ENCODE measurements at regions not wholly inside any gene's neighbourhood (a gene's known extent, or its start where the extent isn't known, plus 50 kb on each side); places are given as distances from the start of the nearest gene placed in this dataset.
"Not testable (repeated sequence)": the region's sequence is repeated elsewhere in the genome, so short reads cannot be mapped to it uniquely, and the experiment has no call there.

- no peak for DNase-seq
Measured at GRCh38 chr12:24664161-24664880, 284.6 kb downstream of the BCAT1 start.

- no peak for DNase-seq
Measured at GRCh38 chr12:24661657-24662096, 287.2 kb downstream of the BCAT1 start.

DNA sequence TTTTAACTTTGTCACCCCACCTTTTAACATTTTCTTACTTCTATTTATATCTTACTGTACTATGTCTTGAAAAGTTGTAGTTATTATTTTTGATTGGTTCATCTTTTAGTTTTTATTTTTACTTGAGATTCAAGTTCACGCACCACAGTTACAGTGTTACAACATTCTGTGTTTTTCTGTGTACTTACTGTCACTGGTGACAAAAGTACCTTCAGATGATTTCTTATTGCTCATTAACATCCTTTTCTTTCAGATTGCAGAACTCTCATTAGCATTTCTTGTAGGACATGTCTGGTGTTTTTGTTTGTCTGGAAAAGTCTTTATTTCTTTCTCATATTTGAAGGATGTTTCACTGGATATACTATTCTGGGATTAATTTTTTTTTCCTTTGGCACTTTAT lies 289.9 kb downstream of the BCAT1 start:
- DNase-seq = no peak

- DNase-seq = not testable (repeated sequence)
Measured at GRCh38 chr12:24654344-24654743, 294.6 kb downstream of the BCAT1 start.

DNA sequence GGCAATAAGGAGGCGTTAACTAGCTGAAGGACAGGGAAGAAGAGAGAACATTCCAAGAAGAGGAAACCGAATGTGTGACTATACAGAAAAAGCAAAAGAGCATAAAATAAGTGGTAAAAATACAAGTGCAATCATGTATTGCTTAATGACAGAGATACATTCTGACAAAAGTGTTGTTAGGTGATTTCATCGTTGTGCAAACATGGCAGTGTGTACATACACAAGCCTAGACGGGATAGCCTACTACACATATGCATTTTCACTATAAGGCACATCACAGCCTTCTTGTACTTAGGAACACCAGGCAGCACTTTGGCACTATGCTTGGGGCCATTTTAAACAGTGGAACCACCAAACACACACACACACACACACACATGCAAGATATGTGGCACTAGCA lies 299.3 kb downstream of the BCAT1 start:
- no peak for DNase-seq

DNA sequence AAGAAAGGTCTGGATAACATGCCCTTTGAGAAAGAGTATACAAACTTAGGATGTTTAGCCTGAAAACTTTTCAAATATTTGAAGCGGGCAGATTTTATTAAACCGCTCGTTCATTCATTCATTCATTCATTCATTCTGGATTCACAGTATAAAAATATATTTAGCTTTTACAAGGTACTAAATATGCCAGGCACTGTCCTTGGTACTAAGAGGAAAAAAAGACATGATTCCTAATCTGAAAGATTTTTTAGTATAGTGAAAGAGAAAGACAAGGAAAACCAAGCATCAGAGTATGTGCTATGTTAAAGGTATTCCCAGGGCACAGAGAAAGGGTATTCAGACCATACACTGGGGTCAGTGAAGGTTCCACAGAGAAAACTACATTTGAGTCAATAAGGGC lies 299.7 kb downstream of the BCAT1 start:
- no peak for DNase-seq

GRCh38 chr12:24645254-24645653 lies 303.6 kb downstream of the BCAT1 start:
- DNase-seq = no peak

DNA sequence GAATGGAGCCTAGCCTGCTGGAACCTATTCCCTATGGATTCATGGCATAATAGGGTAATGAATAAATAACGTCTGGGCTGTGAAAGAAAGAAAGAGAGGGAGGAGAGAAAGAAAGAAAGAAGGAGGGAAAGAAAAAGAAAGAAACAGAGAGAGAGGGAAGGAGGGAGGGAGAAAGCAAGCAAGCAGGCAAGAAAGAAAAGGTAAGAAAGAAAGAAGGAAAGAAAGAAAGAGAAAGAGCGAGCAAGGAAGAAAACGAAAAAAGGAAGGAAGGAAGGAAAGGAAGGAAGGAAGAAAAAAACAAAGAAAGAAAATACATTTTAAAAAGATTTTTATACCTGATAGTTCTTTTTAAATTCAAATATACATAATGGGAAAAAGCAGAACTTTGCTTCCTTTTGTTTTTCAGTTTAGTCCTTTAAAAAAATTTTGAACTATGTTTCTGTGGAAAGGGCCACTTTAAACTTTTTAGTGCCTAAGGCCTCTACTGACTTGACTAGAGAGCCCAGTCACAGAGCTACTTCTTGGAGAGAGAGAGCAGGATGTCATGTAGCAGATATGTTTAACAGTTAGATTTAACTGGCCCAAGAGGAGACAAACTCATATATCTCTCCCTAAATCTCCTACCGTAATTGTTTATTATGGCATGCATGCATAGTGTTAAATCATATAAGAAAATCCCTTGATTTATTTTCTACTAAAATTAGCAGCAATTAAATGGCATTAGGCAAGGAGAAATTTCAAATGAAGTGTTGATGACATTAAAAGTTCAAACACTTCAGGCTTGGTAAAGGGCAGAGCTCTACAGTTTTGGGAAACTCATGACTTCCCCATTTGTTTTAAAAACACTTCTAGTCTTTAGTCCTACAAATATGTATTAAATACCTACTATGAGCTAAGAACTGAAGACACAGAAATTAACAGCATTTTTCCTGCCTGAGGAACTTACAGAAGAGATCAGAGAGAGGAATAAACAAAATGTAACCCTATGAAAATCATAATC lies 305.5 kb downstream of the BCAT1 start:
- DNase-seq = no peak

- DNase-seq = no peak
Measured at GRCh38 chr12:24639641-24640040, 309.3 kb downstream of the BCAT1 start.

DNA sequence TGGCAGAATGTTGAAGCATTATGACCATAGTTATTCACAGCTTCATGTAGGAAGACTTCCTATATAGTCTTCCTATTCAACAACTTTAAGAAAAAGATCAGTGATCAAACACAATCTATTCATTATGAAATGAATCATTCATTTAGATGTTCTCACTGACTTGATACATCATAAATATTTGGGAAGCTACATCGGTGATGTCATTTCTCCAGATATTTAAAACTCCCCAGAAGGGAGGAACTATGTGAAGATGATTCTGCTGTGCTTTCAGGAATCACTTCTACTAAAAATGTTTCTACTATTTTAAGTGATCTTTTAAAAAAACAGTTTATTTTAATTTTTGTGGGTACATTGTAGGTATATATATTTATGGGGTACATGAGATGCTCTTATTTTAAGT lies 316.4 kb downstream of the BCAT1 start:
- DNase-seq = no peak

DNA sequence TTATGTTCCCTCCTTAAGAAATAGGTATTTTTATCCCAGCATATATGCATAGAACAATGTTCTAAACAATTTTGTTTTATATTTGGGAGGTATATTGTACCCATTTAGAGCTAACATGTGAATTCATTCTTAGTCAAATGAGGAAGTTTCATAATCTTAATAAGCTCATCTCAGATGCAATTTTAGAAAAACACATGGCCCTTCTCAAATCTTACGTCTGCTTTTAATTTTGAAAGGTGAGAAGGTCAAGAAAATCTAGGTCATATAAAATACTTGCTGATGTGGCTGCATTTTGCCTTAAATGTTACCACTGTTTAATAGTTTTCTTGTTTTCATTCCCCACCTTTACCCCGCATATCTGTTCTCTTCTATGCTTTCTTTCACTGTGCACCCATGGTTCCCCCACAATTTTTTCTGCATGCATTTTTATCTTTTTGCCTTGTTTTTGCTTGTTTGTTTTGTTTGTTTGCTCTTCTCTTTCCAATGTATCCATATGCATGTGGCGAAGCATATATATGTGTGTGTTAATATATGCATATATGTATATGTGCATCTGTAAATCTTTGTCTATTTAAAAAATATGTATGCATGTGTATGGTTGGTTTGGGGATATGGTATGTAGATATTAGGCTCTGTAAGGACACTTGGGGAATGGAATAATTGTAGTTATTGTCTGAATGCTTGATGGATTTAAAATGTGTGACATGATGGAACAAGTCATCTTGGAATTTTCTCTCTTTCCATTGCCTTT lies 317.1 kb downstream of the BCAT1 start:
- DNase-seq = no peak

GRCh38 chr12:24630856-24631255 lies 318.0 kb downstream of the BCAT1 start:
- no peak for DNase-seq

GRCh38 chr12:24630446-24630845 lies 318.5 kb downstream of the BCAT1 start:
- DNase-seq = no peak

- no peak for DNase-seq
Measured at GRCh38 chr12:24625103-24625502, 323.8 kb downstream of the BCAT1 start.

DNA sequence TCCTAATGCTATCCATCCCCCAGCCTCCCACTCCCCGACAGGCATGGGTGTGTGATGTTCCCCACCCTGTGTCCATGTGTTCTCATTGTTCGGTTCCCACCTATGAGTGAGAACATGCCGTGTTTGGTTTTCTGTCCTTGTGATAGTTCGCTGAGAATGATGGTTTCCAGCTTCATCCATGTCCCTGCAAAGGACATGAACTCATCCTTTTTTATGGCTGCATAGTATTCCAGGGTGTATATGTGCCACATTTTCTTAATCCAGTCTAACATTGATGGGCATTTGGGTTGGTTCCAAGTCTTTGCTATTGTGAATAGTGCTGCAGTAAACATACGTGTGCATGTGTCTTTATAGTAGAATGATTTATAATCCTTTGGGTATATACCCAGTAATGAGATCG lies 328.9 kb downstream of the BCAT1 start:
- not testable (repeated sequence) for DNase-seq

DNA sequence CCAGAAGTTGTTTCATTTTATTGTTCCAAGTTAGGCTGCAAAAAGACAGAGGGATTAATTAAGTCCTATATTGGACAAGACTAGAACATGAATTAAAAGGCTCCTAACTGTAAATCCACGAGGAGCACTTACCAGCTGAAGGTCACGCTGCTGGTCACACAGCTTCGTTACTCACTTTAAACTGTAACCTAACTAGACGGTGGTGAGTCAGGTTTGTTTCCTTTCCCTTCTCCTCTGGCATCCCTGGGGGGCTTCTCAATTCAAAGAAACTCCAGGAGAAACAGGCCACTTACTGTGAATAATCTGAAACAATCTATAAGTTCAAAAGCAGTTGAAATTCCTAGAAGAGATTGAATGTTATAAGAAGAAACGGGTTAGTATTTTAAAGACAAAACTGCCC lies 331.4 kb downstream of the BCAT1 start:
- DNase-seq = no peak

GRCh38 chr12:24615967-24616411 lies 332.9 kb downstream of the BCAT1 start:
- no peak for DNase-seq

GRCh38 chr12:24608637-24609285 lies 340.1 kb downstream of the BCAT1 start:
- no peak for DNase-seq

DNA sequence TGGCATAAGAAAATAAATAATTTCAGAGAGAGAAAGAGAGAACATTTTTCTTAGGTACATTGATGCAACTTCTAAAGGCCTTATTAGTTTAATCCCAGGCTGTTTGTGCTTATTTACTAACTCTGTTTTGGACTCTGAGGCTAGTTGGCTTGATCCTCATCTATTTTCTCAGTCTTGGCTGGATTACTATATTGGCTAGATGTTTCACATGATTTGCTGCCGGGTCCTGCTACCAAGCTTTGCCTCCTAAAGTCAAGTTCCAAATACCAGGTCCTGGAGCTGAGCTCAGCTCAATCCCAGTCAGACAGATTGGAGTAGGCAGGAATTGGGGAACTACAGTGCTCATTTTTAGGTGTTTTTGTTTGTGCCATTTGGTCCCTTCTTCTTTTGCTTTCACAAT lies 340.8 kb downstream of the BCAT1 start:
- DNase-seq = no peak

- DNase-seq = no peak
Measured at GRCh38 chr12:24605916-24606315, 343.0 kb downstream of the BCAT1 start.

GRCh38 chr12:24605466-24605865 lies 343.4 kb downstream of the BCAT1 start:
- no peak for DNase-seq

DNA sequence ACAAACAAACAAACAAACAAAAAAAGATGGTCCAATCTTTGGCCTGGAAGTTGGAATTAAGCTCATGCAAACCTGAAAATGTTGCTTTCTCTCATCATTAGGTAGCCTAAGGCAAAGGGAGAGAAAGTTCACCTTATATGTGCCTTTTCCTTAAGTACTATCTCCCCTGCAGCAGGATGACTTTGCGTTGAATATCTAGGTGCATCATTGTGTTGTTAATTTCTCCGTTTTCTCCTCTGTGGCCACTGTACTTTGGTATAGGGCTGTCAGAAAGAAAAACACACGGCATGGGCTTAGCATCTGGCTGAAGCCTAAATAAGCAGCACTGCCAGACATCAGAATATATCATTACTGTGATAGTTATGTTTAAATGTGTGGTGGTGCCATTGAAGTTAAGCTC lies 345.5 kb downstream of the BCAT1 start:
- DNase-seq = no peak

- DNase-seq = peak; percentile 74
Measured at GRCh38 chr12:24600996-24601395, 347.9 kb downstream of the BCAT1 start.
